ENCODE measurements at regions not wholly inside any gene's neighbourhood (a gene's known extent, or its start where the extent isn't known, plus 50 kb on each side); places are given as distances from the start of the nearest gene placed in this dataset.
A peak's percentile ranks its signal among the peaks of the same experiment; 100 is the strongest.
"Not testable (repeated sequence)": the region's sequence is repeated elsewhere in the genome, so short reads cannot be mapped to it uniquely, and the experiment has no call there.

- DNase-seq (ENCODE audit: extremely low spot score, unreplicated experiment), result no peak
- Mint-ChIP-seq H3K27ac (no peak overlapping the region), H3K36me3 (no peaks in the 10 kb centered on the region), H3K4me3 (no peak overlapping the region), H3K27me3 (no peaks in the 10 kb centered on the region), H3K4me1 (ENCODE audit: unreplicated experiment) (no peaks in the 10 kb centered on the region), H3K9me3 (peaks cover 18% of the 10 kb centered on the region)
- no peak for TF ChIP-seq CTCF (conservative IDR thresholded peaks at IDR 0.05)
Measured at GRCh38 chr10:109593682-109594081, 329.6 kb downstream of the XPNPEP1 start.

GRCh38 chr10:109592391-109592790 is 330.9 kb downstream of the XPNPEP1 start:
- no peak overlapping the region for H3K4me3 Mint-ChIP-seq
- TF ChIP-seq CTCF (conservative IDR thresholded peaks at IDR 0.05), result no peak
- DNase-seq (ENCODE audit: extremely low spot score, unreplicated experiment), result no peak
- H3K27ac Mint-ChIP-seq, result no peak overlapping the region
- no peaks in the 10 kb centered on the region for H3K36me3 Mint-ChIP-seq
- H3K4me1 Mint-ChIP-seq (ENCODE audit: unreplicated experiment), result peaks cover 5% of the 10 kb centered on the region
- no peaks in the 10 kb centered on the region for H3K27me3 Mint-ChIP-seq
- H3K9me3 Mint-ChIP-seq, result peaks cover 6% of the 10 kb centered on the region

GRCh38 chr10:109591601-109592000 is 331.7 kb downstream of the XPNPEP1 start:
- no peak for DNase-seq (ENCODE audit: extremely low spot score, unreplicated experiment)
- Mint-ChIP-seq H3K4me3 (no peak overlapping the region), H3K4me1 (ENCODE audit: unreplicated experiment) (peaks cover 5% of the 10 kb centered on the region), H3K27ac (peak overlapping the region; percentile 34), H3K27me3 (no peaks in the 10 kb centered on the region), H3K36me3 (no peaks in the 10 kb centered on the region), H3K9me3 (peaks cover 6% of the 10 kb centered on the region)
- no peak for TF ChIP-seq CTCF (conservative IDR thresholded peaks at IDR 0.05)

GRCh38 chr10:109588259-109588658 is 335.1 kb downstream of the XPNPEP1 start:
- Mint-ChIP-seq H3K4me3 (no peak overlapping the region), H3K27ac (no peak overlapping the region), H3K4me1 (ENCODE audit: unreplicated experiment) (peaks cover 5% of the 10 kb centered on the region), H3K9me3 (peaks cover 3% of the 10 kb centered on the region), H3K36me3 (no peaks in the 10 kb centered on the region), H3K27me3 (no peaks in the 10 kb centered on the region)
- no peak for DNase-seq (ENCODE audit: extremely low spot score, unreplicated experiment)
- no peak for TF ChIP-seq CTCF (conservative IDR thresholded peaks at IDR 0.05)

- no peaks in the 10 kb centered on the region for H3K36me3 Mint-ChIP-seq
- no peak for TF ChIP-seq CTCF (conservative IDR thresholded peaks at IDR 0.05)
- H3K27ac Mint-ChIP-seq, result no peak overlapping the region
- H3K9me3 Mint-ChIP-seq, result peaks cover 3% of the 10 kb centered on the region
- peaks cover 5% of the 10 kb centered on the region for H3K4me1 Mint-ChIP-seq (ENCODE audit: unreplicated experiment)
- H3K27me3 Mint-ChIP-seq, result no peaks in the 10 kb centered on the region
- no peak overlapping the region for H3K4me3 Mint-ChIP-seq
- no peak for DNase-seq (ENCODE audit: extremely low spot score, unreplicated experiment)
Measured at GRCh38 chr10:109587366-109587765, 335.9 kb downstream of the XPNPEP1 start.

- no peak overlapping the region for H3K27ac Mint-ChIP-seq
- H3K36me3 Mint-ChIP-seq, result no peaks in the 10 kb centered on the region
- H3K4me3 Mint-ChIP-seq, result no peak overlapping the region
- peaks cover 6% of the 10 kb centered on the region for H3K27me3 Mint-ChIP-seq
- no peak for DNase-seq (ENCODE audit: extremely low spot score, unreplicated experiment)
- H3K4me1 Mint-ChIP-seq (ENCODE audit: unreplicated experiment), result no peaks in the 10 kb centered on the region
- H3K9me3 Mint-ChIP-seq, result peaks cover 4% of the 10 kb centered on the region
- TF ChIP-seq CTCF (conservative IDR thresholded peaks at IDR 0.05), result no peak
Measured at GRCh38 chr10:109556399-109556798, 366.9 kb downstream of the XPNPEP1 start.

GRCh38 chr10:109542050-109542603 is 381.2 kb downstream of the XPNPEP1 start:
- H3K27ac Mint-ChIP-seq; H3K36me3 Mint-ChIP-seq; H3K9me3 Mint-ChIP-seq; H3K27me3 Mint-ChIP-seq; H3K4me3 Mint-ChIP-seq; DNase-seq (ENCODE audit: extremely low spot score, unreplicated experiment); H3K4me1 Mint-ChIP-seq (ENCODE audit: unreplicated experiment): not testable (repeated sequence)

Data from type B pancreatic cell (in vitro differentiated cells).